ENCODE measurements at regions not wholly inside any gene's neighbourhood (a gene's known extent, or its start where the extent isn't known, plus 50 kb on each side); places are given as distances from the start of the nearest gene placed in this dataset.

GRCh38 chr6:40293460-40294185 lies 293.5 kb downstream of the LRFN2 start:
- no peaks in the 10 kb centered on the region for H4K20me1 ChIP-seq (ENCODE audit: insufficient read depth, low read length)
- DNase-seq (ENCODE audit: insufficient read length, low spot score, missing footprints) = no peak
- no peak for TF ChIP-seq CTCF (IDR thresholded peaks at IDR 0.05; ENCODE audit: extremely low read depth, low read depth, low read length)

DNA sequence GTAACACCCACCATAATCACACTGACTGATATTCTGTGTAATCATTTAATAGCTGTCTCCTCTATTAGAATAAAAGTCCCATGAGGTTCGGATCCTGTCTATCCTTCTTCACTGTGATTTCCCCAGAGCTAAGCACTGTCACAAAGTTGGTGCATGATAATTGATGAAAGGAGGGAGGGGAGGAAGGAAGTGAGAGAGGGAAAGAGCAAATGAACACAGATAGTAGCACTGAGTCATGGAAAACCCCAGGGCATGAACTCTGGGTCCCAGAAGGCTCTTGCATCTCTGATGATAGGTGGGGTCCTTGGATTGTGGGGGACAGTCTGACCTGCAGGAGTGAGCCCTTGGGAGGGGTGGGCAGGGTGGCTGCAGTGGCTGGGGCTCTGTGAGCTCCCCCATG lies 294.1 kb downstream of the LRFN2 start:
- Histone ChIP-seq H4K20me1 (ENCODE audit: insufficient read depth, low read length) (no peaks in the 10 kb centered on the region), H3K27me3 (ENCODE audit: insufficient read depth, low read length) (no peaks in the 10 kb centered on the region), H3K4me1 (ENCODE audit: insufficient read depth, low read length) (no peaks in the 10 kb centered on the region), H3K36me3 (ENCODE audit: insufficient read depth, low read length) (no peaks in the 10 kb centered on the region), H3K27ac (ENCODE audit: low read depth, low read length) (no peak overlapping the region), H2AFZ (ENCODE audit: low read length) (no peak overlapping the region), H3K4me2 (ENCODE audit: insufficient read depth, low read length) (no peak overlapping the region), H3K4me3 (ENCODE audit: insufficient read depth, low read length) (no peak overlapping the region), H3K9me3 (ENCODE audit: low read depth, low read length) (no peaks in the 10 kb centered on the region), H3K79me2 (ENCODE audit: insufficient read depth, low read length) (no peaks in the 10 kb centered on the region)
- DNase-seq (ENCODE audit: insufficient read length, low spot score, missing footprints) = no peak
- no peak for TF ChIP-seq CTCF (IDR thresholded peaks at IDR 0.05; ENCODE audit: extremely low read depth, low read depth, low read length)

More at GRCh38 chr6:40293460-40294185, 293.5 kb downstream of the LRFN2 start:
- no peak overlapping the region for H2AFZ ChIP-seq (ENCODE audit: low read length)
- H3K79me2 ChIP-seq (ENCODE audit: insufficient read depth, low read length) = no peaks in the 10 kb centered on the region
- no peaks in the 10 kb centered on the region for H3K4me1 ChIP-seq (ENCODE audit: insufficient read depth, low read length)
- no peaks in the 10 kb centered on the region for H3K9me3 ChIP-seq (ENCODE audit: low read depth, low read length)
- no peak overlapping the region for H3K4me3 ChIP-seq (ENCODE audit: insufficient read depth, low read length)
- no peak overlapping the region for H3K27ac ChIP-seq (ENCODE audit: low read depth, low read length)
- H3K4me2 ChIP-seq (ENCODE audit: insufficient read depth, low read length) = no peak overlapping the region
- H3K36me3 ChIP-seq (ENCODE audit: insufficient read depth, low read length) = no peaks in the 10 kb centered on the region
- no peaks in the 10 kb centered on the region for H3K27me3 ChIP-seq (ENCODE audit: insufficient read depth, low read length)

- H3K79me2 ChIP-seq (ENCODE audit: insufficient read depth, low read length) = no peaks in the 10 kb centered on the region
- no peak for DNase-seq (ENCODE audit: insufficient read length, low spot score, missing footprints)
- no peak overlapping the region for H3K4me3 ChIP-seq (ENCODE audit: insufficient read depth, low read length)
- H3K4me1 ChIP-seq (ENCODE audit: insufficient read depth, low read length) = no peaks in the 10 kb centered on the region
- TF ChIP-seq CTCF (IDR thresholded peaks at IDR 0.05; ENCODE audit: extremely low read depth, low read depth, low read length) = no peak
- no peak overlapping the region for H2AFZ ChIP-seq (ENCODE audit: low read length)
- no peaks in the 10 kb centered on the region for H3K36me3 ChIP-seq (ENCODE audit: insufficient read depth, low read length)
- no peaks in the 10 kb centered on the region for H4K20me1 ChIP-seq (ENCODE audit: insufficient read depth, low read length)
- no peaks in the 10 kb centered on the region for H3K27me3 ChIP-seq (ENCODE audit: insufficient read depth, low read length)
- no peaks in the 10 kb centered on the region for H3K9me3 ChIP-seq (ENCODE audit: low read depth, low read length)
- H3K27ac ChIP-seq (ENCODE audit: low read depth, low read length) = no peak overlapping the region
- no peak overlapping the region for H3K4me2 ChIP-seq (ENCODE audit: insufficient read depth, low read length)
Measured at GRCh38 chr6:40290816-40291215, 296.3 kb downstream of the LRFN2 start.

DNA sequence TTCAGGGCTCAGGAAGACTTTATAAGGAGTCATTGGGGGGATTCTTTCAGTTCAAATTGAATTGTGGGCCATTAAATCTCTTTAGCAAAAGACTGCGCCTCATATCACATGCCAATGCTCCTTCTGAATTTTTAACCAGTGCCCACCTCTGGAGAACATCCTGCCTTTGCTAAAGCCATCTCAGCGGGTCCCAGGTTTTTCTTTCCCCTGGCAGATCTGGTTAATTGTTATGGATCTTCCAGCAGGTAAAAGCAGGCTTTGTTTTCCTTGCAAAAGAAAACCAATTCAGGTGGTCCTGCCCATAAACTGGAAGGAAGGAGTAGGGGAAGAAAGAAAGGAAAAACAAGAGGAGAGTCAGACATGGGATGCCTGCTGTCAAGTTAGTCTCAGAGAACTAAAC lies 298.2 kb downstream of the LRFN2 start:
- no peak for TF ChIP-seq CTCF (IDR thresholded peaks at IDR 0.05; ENCODE audit: extremely low read depth, low read depth, low read length)
- Histone ChIP-seq H3K9me3 (ENCODE audit: low read depth, low read length) (no peaks in the 10 kb centered on the region), H3K79me2 (ENCODE audit: insufficient read depth, low read length) (no peaks in the 10 kb centered on the region), H3K27ac (ENCODE audit: low read depth, low read length) (no peak overlapping the region), H3K4me3 (ENCODE audit: insufficient read depth, low read length) (no peak overlapping the region), H3K4me1 (ENCODE audit: insufficient read depth, low read length) (no peaks in the 10 kb centered on the region), H3K27me3 (ENCODE audit: insufficient read depth, low read length) (no peaks in the 10 kb centered on the region), H2AFZ (ENCODE audit: low read length) (no peak overlapping the region), H3K4me2 (ENCODE audit: insufficient read depth, low read length) (no peak overlapping the region), H3K36me3 (ENCODE audit: insufficient read depth, low read length) (no peaks in the 10 kb centered on the region), H4K20me1 (ENCODE audit: insufficient read depth, low read length) (no peaks in the 10 kb centered on the region)
- no peak for DNase-seq (ENCODE audit: insufficient read length, low spot score, missing footprints)
